ENCODE measurements at regions not wholly inside any gene's neighbourhood (a gene's known extent, or its start where the extent isn't known, plus 50 kb on each side); places are given as distances from the start of the nearest gene placed in this dataset.

GRCh38 chr6:94270091-94270948, 851.0 kb upstream of the EPHA7 start:
- no peak for DNase-seq (ENCODE audit: low spot score)
- 52% methylated on average over 4 of the region's 4 CpGs for WGBS
- Histone ChIP-seq H3K9ac (ENCODE audit: low read depth in 1 of 2, low read length in 2 of 2) (no peak overlapping the region), H3K4me1 (ENCODE audit: control insufficient read depth in 4 of 4, insufficient read depth in 4 of 4, low read length in 3 of 4) (no peaks in the 10 kb centered on the region), H3K27ac (ENCODE audit: low read depth in 1 of 2, low read length in 2 of 2) (no peak overlapping the region), H3K4me3 (ENCODE audit: low read depth in 1 of 3, low read length in 3 of 3) (no peak overlapping the region), H3K36me3 (ENCODE audit: control insufficient read depth in 4 of 4, insufficient read depth in 3 of 4, low read depth in 1 of 4, low read length in 3 of 4) (no peaks in the 10 kb centered on the region), H3K9me3 (ENCODE audit: control insufficient read depth in 4 of 4, low read length in 3 of 4) (no peaks in the 10 kb centered on the region), H3K27me3 (ENCODE audit: control insufficient read depth in 4 of 4, insufficient read depth in 4 of 4, low read length in 3 of 4) (no peaks in the 10 kb centered on the region)
- no peak for TF ChIP-seq ZBTB33 (IDR thresholded peaks at IDR 0.05)
- no peak for TF ChIP-seq YY1 (IDR thresholded peaks at IDR 0.05)
- TF ChIP-seq SP1 (IDR thresholded peaks at IDR 0.05): no peak
- no peak for TF ChIP-seq HNF4A (conservative IDR thresholded peaks at IDR 0.05)
- no peak for TF ChIP-seq GABPA (IDR thresholded peaks at IDR 0.05 in 1 of 2, conservative IDR thresholded peaks at IDR 0.05 in 1 of 2)
- TF ChIP-seq REST (IDR thresholded peaks at IDR 0.05): no peak
- no peak for TF ChIP-seq TAF1 (conservative IDR thresholded peaks at IDR 0.05)
- no peak for TF ChIP-seq EGR1 (IDR thresholded peaks at IDR 0.05; ENCODE audit: low read depth in 2 of 2)
- no peak for TF ChIP-seq RAD21 (IDR thresholded peaks at IDR 0.05)
- no peak for TF ChIP-seq HNF4G (IDR thresholded peaks at IDR 0.05)

GRCh38 chr6:94269256-94269655, 849.9 kb upstream of the EPHA7 start:
- Histone ChIP-seq H3K4me1 (ENCODE audit: control insufficient read depth in 4 of 4, insufficient read depth in 4 of 4, low read length in 3 of 4) (no peaks in the 10 kb centered on the region), H3K9me3 (ENCODE audit: control insufficient read depth in 4 of 4, low read length in 3 of 4) (no peaks in the 10 kb centered on the region), H3K27me3 (ENCODE audit: control insufficient read depth in 4 of 4, insufficient read depth in 4 of 4, low read length in 3 of 4) (no peaks in the 10 kb centered on the region), H3K36me3 (ENCODE audit: control insufficient read depth in 4 of 4, insufficient read depth in 3 of 4, low read depth in 1 of 4, low read length in 3 of 4) (no peaks in the 10 kb centered on the region), H3K4me3 (ENCODE audit: low read depth in 1 of 3, low read length in 3 of 3) (no peak overlapping the region), H3K27ac (ENCODE audit: low read depth in 1 of 2, low read length in 2 of 2) (no peak overlapping the region), H3K9ac (ENCODE audit: low read depth in 1 of 2, low read length in 2 of 2) (no peak overlapping the region)
- TF ChIP-seq HNF4G (IDR thresholded peaks at IDR 0.05): no peak
- TF ChIP-seq SP1 (IDR thresholded peaks at IDR 0.05): no peak
- no peak for TF ChIP-seq JUND (IDR thresholded peaks at IDR 0.05)
- TF ChIP-seq CTCF (IDR thresholded peaks at IDR 0.05; ENCODE audit: low read depth, low read length, missing input control): no peak
- no peak for TF ChIP-seq GABPA (IDR thresholded peaks at IDR 0.05 in 1 of 2, conservative IDR thresholded peaks at IDR 0.05 in 1 of 2)
- no peak for TF ChIP-seq NR2F2 (IDR thresholded peaks at IDR 0.05)
- TF ChIP-seq ATF3 (IDR thresholded peaks at IDR 0.05): no peak
- TF ChIP-seq TAF1 (conservative IDR thresholded peaks at IDR 0.05): no peak
- no peak for TF ChIP-seq FOXA2 (IDR thresholded peaks at IDR 0.05)
- no peak for TF ChIP-seq EGR1 (IDR thresholded peaks at IDR 0.05; ENCODE audit: low read depth in 2 of 2)
- TF ChIP-seq YY1 (IDR thresholded peaks at IDR 0.05): no peak
- DNase-seq (ENCODE audit: low spot score): no peak
